ENCODE measurements at regions not wholly inside any gene's neighbourhood (a gene's known extent, or its start where the extent isn't known, plus 50 kb on each side); places are given as distances from the start of the nearest gene placed in this dataset.

- no peak for TF ChIP-seq CTCF (conservative IDR thresholded peaks at IDR 0.05)
- TF ChIP-seq EZH2 (IDR thresholded peaks at IDR 0.05; ENCODE audit: low read depth), result no peak
These were observed 120.8 kb downstream of the CEBPB start for GRCh38 chr20:50311308-50312001.

Data from PC-9 (cell line).